Osteoblast (primary cell): ENCODE measurements at regions not wholly inside any gene's neighbourhood (a gene's known extent, or its start where the extent isn't known, plus 50 kb on each side); places are given as distances from the start of the nearest gene placed in this dataset.

ENCODE experiments used
- DNase-seq: peaks from one replicate; pipeline ENCODE4 v3.0.0; 2011; ENCODE audit warnings: low spot score, mixed read lengths; ENCODE audit not compliant: insufficient read length; ENCODE audit errors: missing footprints
- H2AFZ ChIP-seq: 2 replicates; pipeline ENCODE4 v1.6.0; 2011; ENCODE audit warnings: mild to moderate bottlenecking, low read length
- H3K27ac ChIP-seq: 2 replicates; pipeline ENCODE4 v1.5.1; 2011; ENCODE audit warnings: mild to moderate bottlenecking, low read depth, low read length, moderate library complexity
- H3K27me3 ChIP-seq: 2 replicates; pipeline ENCODE4 v1.6.0; 2012; ENCODE audit warnings: mild to moderate bottlenecking, control low read depth, inconsistent platforms, low read length, moderate library complexity; ENCODE audit not compliant: insufficient read depth
- H3K36me3 ChIP-seq: 2 replicates; pipeline ENCODE4 v1.5.1; 2011; ENCODE audit warnings: mild to moderate bottlenecking, low read length, control low read depth, moderate library complexity; ENCODE audit not compliant: insufficient read depth
- H3K4me1 ChIP-seq: 2 replicates; pipeline ENCODE4 v1.5.1; 2011; ENCODE audit warnings: mild to moderate bottlenecking, low read length, control low read depth, moderate library complexity; ENCODE audit not compliant: insufficient read depth
- H3K4me2 ChIP-seq: 2 replicates; pipeline ENCODE4 v1.6.0; 2011; ENCODE audit warnings: mild to moderate bottlenecking, low read length; ENCODE audit not compliant: insufficient read depth
- H3K4me3 ChIP-seq: fragments of 200-600 bp; sonication (generic); 3 replicates; pipeline ENCODE4 v1.5.1; 2012; ENCODE audit warnings: mild to moderate bottlenecking, low read length, inconsistent platforms; ENCODE audit not compliant: insufficient read depth
- H3K79me2 ChIP-seq: 2 replicates; pipeline ENCODE4 v1.6.0; 2012; ENCODE audit warnings: mild to moderate bottlenecking, low read length, control low read depth, inconsistent platforms; ENCODE audit not compliant: insufficient read depth
- H3K9me3 ChIP-seq: 2 replicates; pipeline ENCODE4 v1.5.1; 2011; ENCODE audit warnings: low read depth, low read length, control low read depth
- H4K20me1 ChIP-seq: 2 replicates; pipeline ENCODE4 v1.6.0; 2012; ENCODE audit warnings: mild to moderate bottlenecking, low read length, control low read depth; ENCODE audit not compliant: insufficient read depth
- TF ChIP-seq, protein P1 (sequence below): IDR thresholded peaks from 2 replicates; pipeline ENCODE4 v1.5.1; 2011; ENCODE audit warnings: mild to moderate bottlenecking, low read depth, low read length, moderate library complexity; ENCODE audit errors: extremely low read depth

DNA sequence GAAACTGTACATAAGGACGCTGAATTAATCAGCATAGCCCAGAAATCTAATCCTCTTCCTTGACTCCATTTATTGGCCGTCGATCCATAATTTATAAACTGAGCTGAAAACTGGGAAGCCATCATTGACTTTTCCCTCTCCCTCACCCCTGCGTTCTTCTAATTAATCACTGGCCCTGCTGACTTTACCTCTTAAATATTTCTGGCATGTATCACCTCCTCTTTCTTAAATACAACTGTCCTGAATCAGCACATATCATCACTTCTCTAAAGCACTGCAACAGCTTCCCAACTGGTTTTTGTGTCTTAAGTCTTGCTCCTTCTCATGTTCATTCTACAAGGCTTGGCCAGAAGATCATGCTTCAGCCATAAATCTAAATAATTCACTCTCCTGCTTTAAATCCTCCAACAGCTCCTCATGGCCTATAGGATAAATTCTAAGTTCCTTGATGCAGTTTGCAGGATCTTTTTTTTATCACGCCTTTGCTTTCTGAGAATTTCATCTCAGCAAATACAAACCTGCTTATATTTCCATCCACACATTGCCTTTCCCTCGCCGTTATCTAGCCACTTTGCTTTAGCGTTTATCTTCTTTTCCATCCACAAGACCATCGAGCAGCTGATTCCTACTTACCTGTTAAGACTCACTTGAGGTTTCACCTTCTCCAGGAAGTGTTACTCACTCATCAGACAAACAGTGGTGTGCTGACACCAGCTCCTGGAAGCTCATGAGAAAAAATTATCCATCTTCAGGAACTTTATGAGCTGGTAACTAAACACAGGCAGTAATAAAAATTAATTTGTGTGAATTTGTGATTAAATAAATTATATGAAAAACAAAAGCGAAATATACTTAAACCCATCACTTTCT is 295.6 kb upstream of the FLRT2 start:
- Histone ChIP-seq H3K79me2 (no peaks in the 10 kb centered on the region), H3K27me3 (no peaks in the 10 kb centered on the region), H3K4me3 (no peak overlapping the region), H3K36me3 (no peaks in the 10 kb centered on the region), H3K9me3 (no peaks in the 10 kb centered on the region), H3K4me2 (no peak overlapping the region), H4K20me1 (no peaks in the 10 kb centered on the region), H3K27ac (no peak overlapping the region), H3K4me1 (peaks cover 10% of the 10 kb centered on the region), H2AFZ (no peak overlapping the region)
- TF ChIP-seq, protein P1, sequence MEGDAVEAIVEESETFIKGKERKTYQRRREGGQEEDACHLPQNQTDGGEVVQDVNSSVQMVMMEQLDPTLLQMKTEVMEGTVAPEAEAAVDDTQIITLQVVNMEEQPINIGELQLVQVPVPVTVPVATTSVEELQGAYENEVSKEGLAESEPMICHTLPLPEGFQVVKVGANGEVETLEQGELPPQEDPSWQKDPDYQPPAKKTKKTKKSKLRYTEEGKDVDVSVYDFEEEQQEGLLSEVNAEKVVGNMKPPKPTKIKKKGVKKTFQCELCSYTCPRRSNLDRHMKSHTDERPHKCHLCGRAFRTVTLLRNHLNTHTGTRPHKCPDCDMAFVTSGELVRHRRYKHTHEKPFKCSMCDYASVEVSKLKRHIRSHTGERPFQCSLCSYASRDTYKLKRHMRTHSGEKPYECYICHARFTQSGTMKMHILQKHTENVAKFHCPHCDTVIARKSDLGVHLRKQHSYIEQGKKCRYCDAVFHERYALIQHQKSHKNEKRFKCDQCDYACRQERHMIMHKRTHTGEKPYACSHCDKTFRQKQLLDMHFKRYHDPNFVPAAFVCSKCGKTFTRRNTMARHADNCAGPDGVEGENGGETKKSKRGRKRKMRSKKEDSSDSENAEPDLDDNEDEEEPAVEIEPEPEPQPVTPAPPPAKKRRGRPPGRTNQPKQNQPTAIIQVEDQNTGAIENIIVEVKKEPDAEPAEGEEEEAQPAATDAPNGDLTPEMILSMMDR, result no peak
- peak; percentile 59 for DNase-seq

DNA sequence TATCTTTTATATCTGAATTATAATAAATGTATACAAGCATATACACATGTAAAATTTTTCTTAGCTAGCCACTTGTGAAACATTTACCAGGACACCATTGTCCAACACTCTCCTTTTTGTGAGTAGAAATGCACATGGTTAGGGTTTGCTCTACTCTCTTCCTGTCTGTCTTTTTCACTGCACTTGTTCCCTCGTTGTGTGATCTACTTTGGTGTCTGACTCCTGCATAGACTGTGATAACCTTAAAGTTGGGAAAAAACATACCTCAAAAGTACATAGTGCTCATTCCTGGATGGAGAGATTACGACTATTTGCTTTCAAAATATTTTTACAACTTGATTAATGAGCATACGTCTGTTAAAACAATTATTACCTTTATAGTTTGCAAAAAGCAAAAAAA is 294.1 kb upstream of the FLRT2 start:
- peaks cover 10% of the 10 kb centered on the region for H3K4me1 ChIP-seq
- no peaks in the 10 kb centered on the region for H3K36me3 ChIP-seq
- no peaks in the 10 kb centered on the region for H3K27me3 ChIP-seq
- DNase-seq, result no peak
- H3K9me3 ChIP-seq, result no peaks in the 10 kb centered on the region
- H3K79me2 ChIP-seq, result no peaks in the 10 kb centered on the region
- H3K4me3 ChIP-seq, result no peak overlapping the region
- H2AFZ ChIP-seq, result no peak overlapping the region
- H3K4me2 ChIP-seq, result no peak overlapping the region
- no peak overlapping the region for H3K27ac ChIP-seq
- TF ChIP-seq, protein P1, result no peak
- no peaks in the 10 kb centered on the region for H4K20me1 ChIP-seq

DNA sequence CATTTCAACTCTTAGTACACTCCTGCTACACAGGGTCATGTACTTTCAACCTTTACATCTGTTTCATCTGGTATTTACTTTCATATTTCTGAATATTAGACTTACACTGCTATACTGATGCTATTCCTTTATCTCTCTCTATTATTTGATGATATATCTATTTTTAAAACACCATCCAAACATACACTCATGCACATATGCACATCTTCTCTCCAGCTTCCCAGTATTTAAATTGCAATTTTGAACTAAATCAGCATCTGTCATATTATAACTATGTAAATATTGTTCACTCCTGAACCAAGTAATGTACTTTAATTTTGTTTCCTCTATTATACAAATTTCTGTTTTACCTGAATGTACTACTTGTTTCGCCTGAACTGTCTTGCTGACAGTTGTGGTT is 293.6 kb upstream of the FLRT2 start:
- Histone ChIP-seq H3K4me1 (peaks cover 10% of the 10 kb centered on the region), H3K27ac (no peak overlapping the region), H3K27me3 (no peaks in the 10 kb centered on the region), H3K4me3 (no peak overlapping the region), H3K4me2 (no peak overlapping the region), H3K79me2 (no peaks in the 10 kb centered on the region), H3K9me3 (no peaks in the 10 kb centered on the region), H2AFZ (no peak overlapping the region), H3K36me3 (no peaks in the 10 kb centered on the region), H4K20me1 (no peaks in the 10 kb centered on the region)
- TF ChIP-seq, protein P1, result no peak
- no peak for DNase-seq

DNA sequence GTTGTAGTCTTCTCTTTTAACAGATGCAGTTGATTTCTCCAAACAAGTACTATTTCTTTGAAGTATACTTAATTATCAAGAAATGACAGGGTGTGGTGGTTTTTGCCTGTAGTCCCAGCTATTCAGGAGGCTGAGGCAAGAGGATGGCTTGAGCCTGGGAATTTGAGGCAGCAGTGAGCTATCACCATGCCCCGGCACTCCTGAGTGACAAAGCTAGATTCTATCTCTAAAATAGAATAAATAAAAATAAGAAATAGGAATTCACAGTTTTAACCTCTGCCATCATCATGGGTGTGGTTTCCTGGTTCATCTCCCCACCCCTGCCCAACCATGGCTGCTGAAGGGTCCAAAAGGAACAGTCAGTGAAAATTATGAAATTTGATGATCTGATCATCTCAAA is 290.2 kb upstream of the FLRT2 start:
- DNase-seq, result no peak
- H3K27me3 ChIP-seq, result no peaks in the 10 kb centered on the region
- H3K9me3 ChIP-seq, result no peaks in the 10 kb centered on the region
- H3K4me1 ChIP-seq, result no peaks in the 10 kb centered on the region
- H3K4me3 ChIP-seq, result no peak overlapping the region
- H4K20me1 ChIP-seq, result no peaks in the 10 kb centered on the region
- H2AFZ ChIP-seq, result no peak overlapping the region
- TF ChIP-seq, protein P1, result no peak
- no peak overlapping the region for H3K27ac ChIP-seq
- no peaks in the 10 kb centered on the region for H3K36me3 ChIP-seq
- H3K79me2 ChIP-seq, result no peaks in the 10 kb centered on the region
- no peak overlapping the region for H3K4me2 ChIP-seq
